Astrocyte (in vitro differentiated cells and primary cell): ENCODE measurements at regions not wholly inside any gene's neighbourhood (a gene's known extent, or its start where the extent isn't known, plus 50 kb on each side); places are given as distances from the start of the nearest gene placed in this dataset.
A peak's percentile ranks its signal among the peaks of the same experiment; 100 is the strongest.

Experiments used
- DNase-seq: peaks from one replicate; pipeline ENCODE4 v3.0.0-alpha.2; 2010; ENCODE audit warnings: low read depth
- FAIRE-seq: peaks from 2 replicates; lab custom pipeline; 2011; peaks lifted over from hg19 to GRCh38; lab: Jason Lieb, UNC
- H2AFZ ChIP-seq: 2 replicates; pipeline ENCODE4 v1.6.0; 2012; ENCODE audit warnings: low read depth, low read length, inconsistent platforms
- H3K27ac ChIP-seq: 2 replicates; pipeline ENCODE4 v1.5.1; 2011; ENCODE audit warnings: low read depth, low read length, inconsistent platforms
- H3K27me3 ChIP-seq: 2 replicates; pipeline ENCODE4 v1.6.0; 2011; ENCODE audit warnings: low read length, inconsistent platforms; ENCODE audit not compliant: insufficient read depth
- H3K36me3 ChIP-seq: 2 replicates; pipeline ENCODE4 v1.5.1; 2011; ENCODE audit warnings: low read length, inconsistent platforms; ENCODE audit not compliant: insufficient read depth
- H3K4me1 ChIP-seq: 2 replicates; pipeline ENCODE4 v1.5.1; 2011; ENCODE audit warnings: low read length, inconsistent platforms; ENCODE audit not compliant: insufficient read depth
- H3K4me2 ChIP-seq: 2 replicates; pipeline ENCODE4 v1.6.0; 2012; ENCODE audit warnings: low read length, inconsistent platforms
- H3K4me3 ChIP-seq: 2 replicates; pipeline ENCODE4 v1.5.1; 2011; ENCODE audit warnings: low read depth, mild to moderate bottlenecking, low read length, inconsistent platforms; ENCODE audit not compliant: insufficient read depth
- H3K79me2 ChIP-seq: 2 replicates; pipeline ENCODE4 v1.6.0; 2012; ENCODE audit warnings: mild to moderate bottlenecking, low read length, inconsistent platforms; ENCODE audit not compliant: insufficient read depth
- H3K9ac ChIP-seq: 2 replicates; pipeline ENCODE4 v1.6.0; 2012; ENCODE audit warnings: mild to moderate bottlenecking, low read length, inconsistent platforms
- H3K9me3 ChIP-seq: 2 replicates; pipeline ENCODE4 v1.5.1; 2012; ENCODE audit warnings: low read depth, mild to moderate bottlenecking, low read length, inconsistent platforms; ENCODE audit not compliant: insufficient read depth
- H4K20me1 ChIP-seq: 2 replicates; pipeline ENCODE4 v1.6.0; 2012; ENCODE audit warnings: low read length, inconsistent platforms; ENCODE audit not compliant: insufficient read depth
- H3K27ac Mint-ChIP-seq: one replicate; pipeline ENCODE4 v1.8.0; 2021; ENCODE audit warnings: mild to moderate bottlenecking, mixed read lengths; ENCODE audit not compliant: unreplicated experiment
- H3K27me3 Mint-ChIP-seq: one replicate; pipeline ENCODE4 v1.8.0; 2021; ENCODE audit warnings: low read depth, mixed read lengths; ENCODE audit not compliant: unreplicated experiment
- H3K36me3 Mint-ChIP-seq: one replicate; pipeline ENCODE4 v1.8.0; 2021; ENCODE audit warnings: low read depth, mixed read lengths; ENCODE audit not compliant: unreplicated experiment
- H3K4me1 Mint-ChIP-seq: one replicate; pipeline ENCODE4 v1.8.0; 2021; ENCODE audit warnings: low read depth, mixed read lengths; ENCODE audit not compliant: unreplicated experiment
- H3K4me3 Mint-ChIP-seq: one replicate; pipeline ENCODE4 v1.8.0; 2021; ENCODE audit warnings: mild to moderate bottlenecking, moderate library complexity, mixed read lengths; ENCODE audit not compliant: unreplicated experiment
- H3K9me3 Mint-ChIP-seq: one replicate; pipeline ENCODE4 v1.8.0; 2021; ENCODE audit warnings: mild to moderate bottlenecking, mixed read lengths; ENCODE audit not compliant: unreplicated experiment
- EZH2 ChIP-seq: IDR thresholded peaks from 2 replicates; pipeline ENCODE4 v1.6.1; 2012; ENCODE audit warnings: mild to moderate bottlenecking, low read length, inconsistent platforms; ENCODE audit not compliant: insufficient read depth
- TF ChIP-seq, protein P1 (sequence below): IDR thresholded peaks from 2 replicates; pipeline ENCODE4 v1.5.1; 2011; ENCODE audit warnings: low read depth, mild to moderate bottlenecking, inconsistent platforms, low read length, moderate library complexity; ENCODE audit not compliant: insufficient read depth

DNA sequence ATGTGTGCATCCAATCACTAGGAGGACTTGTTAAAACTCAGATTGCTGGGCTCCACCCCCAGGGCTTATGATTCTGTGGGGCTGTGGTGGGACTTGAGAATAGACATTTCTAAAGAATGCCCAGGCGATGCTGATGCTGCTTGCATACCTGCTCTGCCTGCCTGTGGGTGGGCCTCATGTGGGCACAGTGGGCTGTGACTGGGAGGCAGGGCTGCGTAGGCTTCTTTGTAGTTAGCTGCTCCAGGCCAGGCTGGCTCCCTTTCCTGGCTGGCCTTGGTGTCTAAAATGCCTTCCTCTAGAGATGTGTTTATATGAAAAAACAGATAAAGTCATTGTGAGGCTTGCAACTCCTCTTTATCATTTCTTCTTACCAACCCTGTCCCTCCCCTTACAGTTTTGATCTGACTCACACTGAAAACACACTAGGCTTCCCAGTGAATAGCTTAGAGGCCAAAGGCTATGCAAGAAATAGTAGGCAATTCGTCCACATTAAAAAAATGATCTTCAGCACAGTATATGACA, 495.5 kb upstream of the MAP3K7 start:
- Histone ChIP-seq H3K9me3 (no peaks in the 10 kb centered on the region), H3K4me3 (no peak overlapping the region), H3K36me3 (no peaks in the 10 kb centered on the region), H3K27me3 (no peaks in the 10 kb centered on the region), H3K79me2 (no peaks in the 10 kb centered on the region), H2AFZ (peak overlapping the region; percentile 44), H3K4me1 (peaks cover 13% of the 10 kb centered on the region), H4K20me1 (no peaks in the 10 kb centered on the region), H3K9ac (no peak overlapping the region), H3K4me2 (peak overlapping the region; percentile 32), H3K27ac (peak overlapping the region; percentile 34)
- Mint-ChIP-seq H3K9me3 (no peaks in the 10 kb centered on the region), H3K27ac (no peak overlapping the region), H3K4me3 (no peak overlapping the region), H3K4me1 (peaks cover 24% of the 10 kb centered on the region), H3K36me3 (no peaks in the 10 kb centered on the region), H3K27me3 (no peaks in the 10 kb centered on the region)
- FAIRE-seq (no peak), DNase-seq (peak; percentile 71)
- TF ChIP-seq, protein P1, sequence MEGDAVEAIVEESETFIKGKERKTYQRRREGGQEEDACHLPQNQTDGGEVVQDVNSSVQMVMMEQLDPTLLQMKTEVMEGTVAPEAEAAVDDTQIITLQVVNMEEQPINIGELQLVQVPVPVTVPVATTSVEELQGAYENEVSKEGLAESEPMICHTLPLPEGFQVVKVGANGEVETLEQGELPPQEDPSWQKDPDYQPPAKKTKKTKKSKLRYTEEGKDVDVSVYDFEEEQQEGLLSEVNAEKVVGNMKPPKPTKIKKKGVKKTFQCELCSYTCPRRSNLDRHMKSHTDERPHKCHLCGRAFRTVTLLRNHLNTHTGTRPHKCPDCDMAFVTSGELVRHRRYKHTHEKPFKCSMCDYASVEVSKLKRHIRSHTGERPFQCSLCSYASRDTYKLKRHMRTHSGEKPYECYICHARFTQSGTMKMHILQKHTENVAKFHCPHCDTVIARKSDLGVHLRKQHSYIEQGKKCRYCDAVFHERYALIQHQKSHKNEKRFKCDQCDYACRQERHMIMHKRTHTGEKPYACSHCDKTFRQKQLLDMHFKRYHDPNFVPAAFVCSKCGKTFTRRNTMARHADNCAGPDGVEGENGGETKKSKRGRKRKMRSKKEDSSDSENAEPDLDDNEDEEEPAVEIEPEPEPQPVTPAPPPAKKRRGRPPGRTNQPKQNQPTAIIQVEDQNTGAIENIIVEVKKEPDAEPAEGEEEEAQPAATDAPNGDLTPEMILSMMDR: no peak
- no peak for TF ChIP-seq EZH2

DNA sequence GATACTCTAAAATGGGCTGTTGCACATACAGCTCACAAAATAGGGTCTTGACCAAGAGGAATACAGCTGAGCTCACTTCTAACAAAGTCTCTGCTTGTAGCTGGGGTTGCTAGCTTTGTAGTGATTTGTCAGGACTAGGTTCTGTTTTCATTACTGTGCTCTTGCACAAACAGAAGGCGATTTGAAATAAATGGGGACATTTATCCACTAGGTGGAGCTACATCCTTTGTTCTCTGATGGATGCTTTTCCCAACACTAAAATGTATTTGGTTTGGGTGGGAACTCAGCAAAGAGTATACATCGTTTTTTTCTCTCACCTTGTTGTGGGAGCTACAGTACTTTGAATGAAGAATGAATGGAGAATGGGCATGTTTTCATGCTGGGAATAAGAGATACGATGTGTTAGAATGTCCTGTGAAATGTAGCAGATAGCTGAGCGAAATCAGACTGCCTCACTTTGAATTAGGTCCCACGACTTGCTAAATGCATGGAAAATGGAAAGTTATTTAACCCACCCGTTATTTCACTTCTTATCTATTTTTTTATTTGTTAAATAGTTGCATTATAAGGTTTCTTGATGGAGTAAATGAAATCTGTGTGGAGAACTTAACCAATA, 494.7 kb upstream of the MAP3K7 start:
- no peaks in the 10 kb centered on the region for H3K9me3 ChIP-seq
- no peak overlapping the region for H2AFZ ChIP-seq
- no peaks in the 10 kb centered on the region for H4K20me1 ChIP-seq
- peaks cover 24% of the 10 kb centered on the region for H3K4me1 Mint-ChIP-seq
- TF ChIP-seq EZH2: no peak
- TF ChIP-seq, protein P1: peak; percentile 73
- no peak overlapping the region for H3K4me3 Mint-ChIP-seq
- FAIRE-seq (no peak), DNase-seq (peak; percentile 40)
- H3K4me3 ChIP-seq: no peak overlapping the region
- H3K9ac ChIP-seq: no peak overlapping the region
- no peak overlapping the region for H3K27ac ChIP-seq
- H3K4me2 ChIP-seq: no peak overlapping the region
- no peaks in the 10 kb centered on the region for H3K79me2 ChIP-seq
- no peaks in the 10 kb centered on the region for H3K27me3 ChIP-seq
- no peak overlapping the region for H3K27ac Mint-ChIP-seq
- H3K27me3 Mint-ChIP-seq: no peaks in the 10 kb centered on the region
- H3K36me3 Mint-ChIP-seq: no peaks in the 10 kb centered on the region
- peaks cover 13% of the 10 kb centered on the region for H3K4me1 ChIP-seq
- H3K9me3 Mint-ChIP-seq: no peaks in the 10 kb centered on the region
- no peaks in the 10 kb centered on the region for H3K36me3 ChIP-seq

DNA sequence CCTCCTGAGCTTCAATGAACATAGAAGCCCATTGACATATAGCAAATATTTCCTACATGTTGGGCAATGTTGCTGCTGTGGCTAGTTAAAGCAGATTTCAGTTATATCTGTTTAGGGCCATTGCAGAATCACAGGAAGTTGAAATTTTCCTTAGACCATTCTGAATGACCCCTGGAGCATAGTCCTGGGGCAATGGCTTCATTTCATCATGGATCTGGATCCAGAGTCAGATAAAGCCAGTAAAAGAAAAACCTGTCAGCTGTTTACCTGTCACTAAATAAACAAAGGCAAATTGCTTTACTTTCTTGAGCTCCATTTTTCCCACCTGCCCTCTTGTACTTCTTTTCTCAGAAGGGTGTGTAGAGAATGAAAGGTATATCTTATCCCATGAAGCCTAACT, 494.0 kb upstream of the MAP3K7 start:
- TF ChIP-seq, protein P1: no peak
- no peak for TF ChIP-seq EZH2
- DNase-seq (no peak), FAIRE-seq (no peak)
- Histone ChIP-seq H4K20me1 (no peaks in the 10 kb centered on the region), H3K4me3 (no peak overlapping the region), H3K9me3 (no peaks in the 10 kb centered on the region), H3K4me2 (no peak overlapping the region), H3K27ac (no peak overlapping the region), H3K9ac (no peak overlapping the region), H3K36me3 (no peaks in the 10 kb centered on the region), H2AFZ (no peak overlapping the region), H3K4me1 (peaks cover 13% of the 10 kb centered on the region), H3K27me3 (no peaks in the 10 kb centered on the region), H3K79me2 (no peaks in the 10 kb centered on the region)
- no peaks in the 10 kb centered on the region for H3K36me3 Mint-ChIP-seq
- H3K27ac Mint-ChIP-seq: no peak overlapping the region
- H3K9me3 Mint-ChIP-seq: no peaks in the 10 kb centered on the region
- no peaks in the 10 kb centered on the region for H3K27me3 Mint-ChIP-seq
- peaks cover 24% of the 10 kb centered on the region for H3K4me1 Mint-ChIP-seq
- H3K4me3 Mint-ChIP-seq: no peak overlapping the region
